GM23338 (cell line): ENCODE measurements at regions not wholly inside any gene's neighbourhood (a gene's known extent, or its start where the extent isn't known, plus 50 kb on each side); places are given as distances from the start of the nearest gene placed in this dataset.

Experiments used
- ATAC-seq: fragments of 200-7000 bp; cut with Tn5 transposase; 3 replicates; pipeline ENCODE4 v1.9.1; 2020
- DNase-seq: peaks from one replicate; pipeline ENCODE4 v3.0.0-alpha.2; 2015; ENCODE audit warnings: low spot score
- H2AFZ ChIP-seq: fragments of 200-600 bp; sonication (generic); 2 replicates; pipeline ENCODE4 v1.8.0; 2016; ENCODE audit warnings: antibody characterized with exemption, mild to moderate bottlenecking, moderate library complexity
- H3F3A ChIP-seq: fragments of 200-600 bp; sonication (generic); replicated peaks from 2 replicates; pipeline ENCODE4 v1.8.0; 2017; ENCODE audit warnings: antibody characterized with exemption, mixed run types, low read depth
- H3K27ac ChIP-seq: fragments of 200-600 bp; sonication (generic); 2 replicates; pipeline ENCODE4 v1.6.1; 2016; ENCODE audit warnings: low read depth
- H3K27me3 ChIP-seq: fragments of 200-600 bp; sonication (generic); 2 replicates; pipeline ENCODE4 v1.8.0; 2016; ENCODE audit warnings: mild to moderate bottlenecking, mixed run types, moderate library complexity; ENCODE audit not compliant: insufficient read depth
- H3K36me3 ChIP-seq: fragments of 200-600 bp; sonication (generic); 2 replicates; pipeline ENCODE4 v1.8.0; 2016; ENCODE audit warnings: mild to moderate bottlenecking; ENCODE audit not compliant: insufficient read depth
- H3K4me1 ChIP-seq: fragments of 200-600 bp; sonication (generic); 2 replicates; pipeline ENCODE4 v1.8.0; 2016; ENCODE audit warnings: mild to moderate bottlenecking, moderate library complexity; ENCODE audit not compliant: insufficient read depth
- H3K4me2 ChIP-seq: fragments of 200-600 bp; sonication (generic); 2 replicates; pipeline ENCODE4 v1.7.1; 2017; ENCODE audit warnings: mixed run types
- H3K4me3 ChIP-seq: fragments of 200-600 bp; sonication (generic); 2 replicates; pipeline ENCODE4 v1.6.1; 2016; ENCODE audit warnings: mixed run types
- H3K79me2 ChIP-seq: fragments of 200-600 bp; sonication (generic); replicated peaks from 2 replicates; pipeline ENCODE4 v1.8.0; 2017; ENCODE audit warnings: mild to moderate bottlenecking; ENCODE audit not compliant: insufficient read depth
- H3K9me2 ChIP-seq: fragments of 200-600 bp; sonication (generic); 2 replicates; pipeline ENCODE4 v1.8.0; 2017; ENCODE audit not compliant: insufficient read depth
- H4K20me1 ChIP-seq: fragments of 200-600 bp; sonication (generic); replicated peaks from 2 replicates; pipeline ENCODE4 v1.8.0; 2017; ENCODE audit warnings: mild to moderate bottlenecking; ENCODE audit not compliant: insufficient read depth
- H3K27ac Mint-ChIP-seq: 2 replicates; pipeline ENCODE4 v1.8.0; 2020; ENCODE audit warnings: inconsistent platforms, mild to moderate bottlenecking, moderate library complexity, mixed read lengths
- H3K27me3 Mint-ChIP-seq: 3 replicates; pipeline ENCODE4 v1.8.0; 2022; ENCODE audit warnings: low read depth, mild to moderate bottlenecking, moderate library complexity, mixed read lengths, inconsistent platforms; ENCODE audit not compliant: insufficient read depth, poor library complexity
- H3K36me3 Mint-ChIP-seq: 3 replicates; pipeline ENCODE4 v1.8.0; 2021; ENCODE audit warnings: low read depth, mild to moderate bottlenecking, inconsistent platforms, moderate library complexity, mixed read lengths
- H3K4me1 Mint-ChIP-seq: 3 replicates; pipeline ENCODE4 v1.8.0; 2020; ENCODE audit warnings: mild to moderate bottlenecking, inconsistent platforms, mixed read lengths
- H3K4me3 Mint-ChIP-seq: 3 replicates; pipeline ENCODE4 v1.8.0; 2021; ENCODE audit warnings: moderate library complexity, mild to moderate bottlenecking, inconsistent platforms, mixed read lengths
- H3K9me3 Mint-ChIP-seq: 3 replicates; pipeline ENCODE4 v1.8.0; 2020; ENCODE audit warnings: moderate library complexity, mild to moderate bottlenecking, inconsistent platforms, mixed read lengths
- CREB1 ChIP-seq: fragments of 250-450 bp; sonication (Bioruptor Pico); IDR thresholded peaks from 2 replicates; pipeline ENCODE4 v1.5.0; 2020; ENCODE audit warnings: low read depth, mild to moderate bottlenecking, moderate library complexity
- CTCF ChIP-seq, 2 experiments: fragments of 200-600 bp in 1 of 2; sonication (generic) in 1 of 2; conservative IDR thresholded peaks; 2 replicates each; pipeline versions ENCODE4 v1.5.1 to v1.6.1; 2016 to 2017; ENCODE audit warnings: antibody characterized with exemption in 2 of 2, low read depth in 2 of 2, mild to moderate bottlenecking in 2 of 2, moderate library complexity in 1 of 2
- ETS1 ChIP-seq: IDR thresholded peaks from 2 replicates; pipeline ENCODE4 v1.6.1; 2016; ENCODE audit warnings: antibody characterized with exemption
- EZH2 ChIP-seq: fragments of 200-600 bp; sonication (generic); IDR thresholded peaks from one replicate; pipeline ENCODE4 v1.8.0; 2017; ENCODE audit warnings: antibody characterized with exemption, mild to moderate bottlenecking, low read depth; ENCODE audit not compliant: unreplicated experiment
- EZH2phosphoT487 ChIP-seq: fragments of 200-600 bp; sonication (generic); IDR thresholded peaks from one replicate; pipeline ENCODE4 v1.8.1; 2018; ENCODE audit warnings: antibody characterized with exemption; ENCODE audit not compliant: unreplicated experiment
- JUNB ChIP-seq: IDR thresholded peaks from one replicate; pipeline ENCODE4 v1.6.1; 2016; ENCODE audit warnings: antibody characterized with exemption; ENCODE audit not compliant: unreplicated experiment
- NANOG ChIP-seq: IDR thresholded peaks from 2 replicates; pipeline ENCODE4 v1.6.1; 2016; ENCODE audit warnings: antibody characterized with exemption, borderline replicate concordance
- POLR2AphosphoS5 ChIP-seq: IDR thresholded peaks from 2 replicates; pipeline ENCODE4 v1.6.1; 2016; ENCODE audit warnings: antibody characterized with exemption, low read depth
- REST ChIP-seq: IDR thresholded peaks from one replicate; pipeline ENCODE4 v1.6.1; 2018; ENCODE audit warnings: antibody characterized with exemption; ENCODE audit not compliant: unreplicated experiment
- STAT1 ChIP-seq: IDR thresholded peaks from one replicate; pipeline ENCODE4 v1.6.1; 2016; ENCODE audit warnings: antibody characterized with exemption; ENCODE audit not compliant: unreplicated experiment
- ZNF114 ChIP-seq: fragments of 250-450 bp; sonication (Bioruptor Pico); IDR thresholded peaks from 2 replicates; pipeline ENCODE4 v1.5.0; 2020; ENCODE audit warnings: mild to moderate bottlenecking, moderate library complexity
- ZNF331 ChIP-seq: fragments of 250-450 bp; sonication (Bioruptor Pico); IDR thresholded peaks from 2 replicates; pipeline ENCODE4 v1.5.0; 2020; ENCODE audit warnings: low read depth, mild to moderate bottlenecking, moderate library complexity
- TF ChIP-seq, protein P1 (sequence below): fragments of 250-450 bp; sonication (Bioruptor Pico); IDR thresholded peaks from 2 replicates; pipeline ENCODE4 v1.5.0; 2020; ENCODE audit warnings: mild to moderate bottlenecking, moderate library complexity

GRCh38 chr13:78712831-78713230 is 53.9 kb upstream of the OBI1 start:
- H4K20me1 ChIP-seq: no peaks in the 10 kb centered on the region
- TF ChIP-seq JUNB: no peak
- TF ChIP-seq, protein P1, sequence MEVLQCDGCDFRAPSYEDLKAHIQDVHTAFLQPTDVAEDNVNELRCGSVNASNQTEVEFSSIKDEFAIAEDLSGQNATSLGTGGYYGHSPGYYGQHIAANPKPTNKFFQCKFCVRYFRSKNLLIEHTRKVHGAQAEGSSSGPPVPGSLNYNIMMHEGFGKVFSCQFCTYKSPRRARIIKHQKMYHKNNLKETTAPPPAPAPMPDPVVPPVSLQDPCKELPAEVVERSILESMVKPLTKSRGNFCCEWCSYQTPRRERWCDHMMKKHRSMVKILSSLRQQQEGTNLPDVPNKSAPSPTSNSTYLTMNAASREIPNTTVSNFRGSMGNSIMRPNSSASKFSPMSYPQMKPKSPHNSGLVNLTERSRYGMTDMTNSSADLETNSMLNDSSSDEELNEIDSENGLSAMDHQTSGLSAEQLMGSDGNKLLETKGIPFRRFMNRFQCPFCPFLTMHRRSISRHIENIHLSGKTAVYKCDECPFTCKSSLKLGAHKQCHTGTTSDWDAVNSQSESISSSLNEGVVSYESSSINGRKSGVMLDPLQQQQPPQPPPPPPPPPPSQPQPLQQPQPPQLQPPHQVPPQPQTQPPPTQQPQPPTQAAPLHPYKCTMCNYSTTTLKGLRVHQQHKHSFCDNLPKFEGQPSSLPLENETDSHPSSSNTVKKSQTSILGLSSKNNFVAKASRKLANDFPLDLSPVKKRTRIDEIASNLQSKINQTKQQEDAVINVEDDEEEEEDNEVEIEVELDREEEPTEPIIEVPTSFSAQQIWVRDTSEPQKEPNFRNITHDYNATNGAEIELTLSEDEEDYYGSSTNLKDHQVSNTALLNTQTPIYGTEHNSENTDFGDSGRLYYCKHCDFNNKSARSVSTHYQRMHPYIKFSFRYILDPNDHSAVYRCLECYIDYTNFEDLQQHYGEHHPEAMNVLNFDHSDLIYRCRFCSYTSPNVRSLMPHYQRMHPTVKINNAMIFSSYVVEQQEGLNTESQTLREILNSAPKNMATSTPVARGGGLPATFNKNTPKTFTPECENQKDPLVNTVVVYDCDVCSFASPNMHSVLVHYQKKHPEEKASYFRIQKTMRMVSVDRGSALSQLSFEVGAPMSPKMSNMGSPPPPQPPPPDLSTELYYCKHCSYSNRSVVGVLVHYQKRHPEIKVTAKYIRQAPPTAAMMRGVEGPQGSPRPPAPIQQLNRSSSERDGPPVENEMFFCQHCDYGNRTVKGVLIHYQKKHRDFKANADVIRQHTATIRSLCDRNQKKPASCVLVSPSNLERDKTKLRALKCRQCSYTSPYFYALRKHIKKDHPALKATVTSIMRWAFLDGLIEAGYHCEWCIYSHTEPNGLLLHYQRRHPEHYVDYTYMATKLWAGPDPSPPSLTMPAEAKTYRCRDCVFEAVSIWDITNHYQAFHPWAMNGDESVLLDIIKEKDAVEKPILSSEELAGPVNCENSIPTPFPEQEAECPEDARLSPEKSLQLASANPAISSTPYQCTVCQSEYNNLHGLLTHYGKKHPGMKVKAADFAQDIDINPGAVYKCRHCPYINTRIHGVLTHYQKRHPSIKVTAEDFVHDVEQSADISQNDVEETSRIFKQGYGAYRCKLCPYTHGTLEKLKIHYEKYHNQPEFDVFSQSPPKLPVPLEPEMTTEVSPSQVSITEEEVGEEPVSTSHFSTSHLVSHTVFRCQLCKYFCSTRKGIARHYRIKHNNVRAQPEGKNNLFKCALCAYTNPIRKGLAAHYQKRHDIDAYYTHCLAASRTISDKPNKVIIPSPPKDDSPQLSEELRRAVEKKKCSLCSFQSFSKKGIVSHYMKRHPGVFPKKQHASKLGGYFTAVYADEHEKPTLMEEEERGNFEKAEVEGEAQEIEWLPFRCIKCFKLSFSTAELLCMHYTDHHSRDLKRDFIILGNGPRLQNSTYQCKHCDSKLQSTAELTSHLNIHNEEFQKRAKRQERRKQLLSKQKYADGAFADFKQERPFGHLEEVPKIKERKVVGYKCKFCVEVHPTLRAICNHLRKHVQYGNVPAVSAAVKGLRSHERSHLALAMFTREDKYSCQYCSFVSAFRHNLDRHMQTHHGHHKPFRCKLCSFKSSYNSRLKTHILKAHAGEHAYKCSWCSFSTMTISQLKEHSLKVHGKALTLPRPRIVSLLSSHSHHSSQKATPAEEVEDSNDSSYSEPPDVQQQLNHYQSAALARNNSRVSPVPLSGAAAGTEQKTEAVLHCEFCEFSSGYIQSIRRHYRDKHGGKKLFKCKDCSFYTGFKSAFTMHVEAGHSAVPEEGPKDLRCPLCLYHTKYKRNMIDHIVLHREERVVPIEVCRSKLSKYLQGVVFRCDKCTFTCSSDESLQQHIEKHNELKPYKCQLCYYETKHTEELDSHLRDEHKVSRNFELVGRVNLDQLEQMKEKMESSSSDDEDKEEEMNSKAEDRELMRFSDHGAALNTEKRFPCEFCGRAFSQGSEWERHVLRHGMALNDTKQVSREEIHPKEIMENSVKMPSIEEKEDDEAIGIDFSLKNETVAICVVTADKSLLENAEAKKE: no peak
- no peak for TF ChIP-seq ETS1
- no peak for TF ChIP-seq ZNF331 (CRISPR knock-in tag)
- TF ChIP-seq STAT1: no peak
- TF ChIP-seq ZNF114: no peak
- no peak for TF ChIP-seq REST
- no peak for TF ChIP-seq CREB1 (CRISPR knock-in tag)
- TF ChIP-seq EZH2phosphoT487: no peak
- TF ChIP-seq NANOG: no peak
- no peak for TF ChIP-seq CTCF (conservative IDR thresholded peaks at IDR 0.05; ENCODE audit: low read depth in 2 of 2)
- TF ChIP-seq EZH2: no peak
- no peak for TF ChIP-seq POLR2AphosphoS5
- no peaks in the 10 kb centered on the region for H3K36me3 Mint-ChIP-seq

More at GRCh38 chr13:78712831-78713230, 53.9 kb upstream of the OBI1 start:
- no peak overlapping the region for H3K4me3 ChIP-seq
- no peak overlapping the region for H2AFZ ChIP-seq
- H3K4me3 Mint-ChIP-seq: no peak overlapping the region
- no peaks in the 10 kb centered on the region for H3K27me3 ChIP-seq
- H3K27ac Mint-ChIP-seq: no peak overlapping the region
- no peaks in the 10 kb centered on the region for H3K79me2 ChIP-seq
- H3K9me2 ChIP-seq: no peaks in the 10 kb centered on the region
- peak; percentile 43; the same call in 2 of the 3 replicates for ATAC-seq
- no peak overlapping the region for H3K27ac ChIP-seq
- no peaks in the 10 kb centered on the region for H3K9me3 Mint-ChIP-seq
- peak; percentile 9 for DNase-seq
- H3K4me2 ChIP-seq: peak overlapping the region; percentile 11; the same call in 1 of the 2 replicates
- H3K4me1 ChIP-seq: peaks cover 23% of the 10 kb centered on the region
- H3K36me3 ChIP-seq: no peaks in the 10 kb centered on the region
- H3K27me3 Mint-ChIP-seq: no peaks in the 10 kb centered on the region
- H3F3A ChIP-seq: no peaks in the 10 kb centered on the region
- peaks cover 25% of the 10 kb centered on the region for H3K4me1 Mint-ChIP-seq
